ENCODE measurements at regions not wholly inside any gene's neighbourhood (a gene's known extent, or its start where the extent isn't known, plus 50 kb on each side); places are given as distances from the start of the nearest gene placed in this dataset.

GRCh38 chr6:51098791-51099190 lies 280.1 kb downstream of the TFAP2B start (continued):
- TF ChIP-seq ZBTB11 (CRISPR knock-in tag; IDR thresholded peaks at IDR 0.05) (no peak), HDAC2 (IDR thresholded peaks at IDR 0.05) (no peak), STAT1 (conservative IDR thresholded peaks at IDR 0.05) (no peak), ZNF274 (IDR thresholded peaks at IDR 0.05; ENCODE audit: insufficient read depth, insufficient read length) (no peak), CREM (IDR thresholded peaks at IDR 0.05; ENCODE audit: low read depth) (no peak), SREBF2 (IDR thresholded peaks at IDR 0.05; ENCODE audit: low read length) (no peak)

DNA sequence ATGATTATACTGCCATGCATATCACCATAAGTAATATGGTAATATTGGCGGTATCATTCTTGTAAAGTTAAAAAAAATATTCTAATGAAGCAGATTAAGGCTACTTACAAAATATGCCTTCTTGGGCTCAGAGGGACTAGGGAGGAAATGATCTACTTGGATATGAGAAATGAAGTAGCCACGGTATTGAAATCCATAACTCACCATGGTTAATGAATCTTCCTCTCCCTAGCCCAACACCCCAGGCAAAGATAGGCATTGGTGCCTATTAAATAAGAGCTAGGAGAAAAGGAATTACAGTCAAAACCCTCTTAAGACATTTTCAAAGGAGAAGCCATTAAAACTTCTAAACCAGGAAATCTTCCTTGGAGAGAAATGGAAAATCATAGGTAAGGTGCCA lies 280.5 kb downstream of the TFAP2B start:
- intact Hi-C loops (cut with micrococcal nuclease; ENCODE audit: unreplicated experiment) = no loop called here
- H2AFZ ChIP-seq (ENCODE audit: control insufficient read depth, low read depth, low read length) = no peak overlapping the region
- H3K9ac ChIP-seq (ENCODE audit: control insufficient read depth, insufficient read depth, low read length) = no peak overlapping the region
- RAD21 ChIA-PET (ENCODE audit: unreplicated experiment) = no interaction called here
- in situ Hi-C loops (cut with MboI) = no loop called here
- no peak for FAIRE-seq
- no peaks in the 10 kb centered on the region for H3K9me3 ChIP-seq (replicated peaks; ENCODE audit: control insufficient read depth, insufficient read depth, low read length)
- no peaks in the 10 kb centered on the region for H3K36me3 ChIP-seq (ENCODE audit: control insufficient read depth in 2 of 2, insufficient read depth in 2 of 2, low read length in 1 of 2)
- POLR2A ChIA-PET = no interaction called here
- H3K4me3 ChIP-seq = no peak overlapping the region
- TF ChIP-seq NFXL1 (IDR thresholded peaks at IDR 0.05; ENCODE audit: borderline replicate concordance) (no peak), ZSCAN29 (IDR thresholded peaks at IDR 0.05) (no peak), SUZ12 (IDR thresholded peaks at IDR 0.05; ENCODE audit: unreplicated experiment) (no peak), YBX1 (IDR thresholded peaks at IDR 0.05) (no peak), BCL3 (IDR thresholded peaks at IDR 0.05; ENCODE audit: borderline replicate concordance, insufficient read depth, low read depth, low read length, poor library complexity, severe bottlenecking) (no peak), SUPT20H (IDR thresholded peaks at IDR 0.05; ENCODE audit: borderline replicate concordance, control insufficient read depth, low read depth, low read length) (no peak), NFYA (IDR thresholded peaks at IDR 0.05; ENCODE audit: borderline replicate concordance, low read depth, low read length) (no peak), RUNX3 (IDR thresholded peaks at IDR 0.05; ENCODE audit: low read length) (no peak), RAD51 (IDR thresholded peaks at IDR 0.05) (no peak)
- no peak overlapping the region for H3K4me2 ChIP-seq (ENCODE audit: control insufficient read depth, insufficient read depth)
- H3K79me2 ChIP-seq (ENCODE audit: control insufficient read depth, insufficient read depth, low read length) = no peaks in the 10 kb centered on the region
- SMC1A ChIA-PET (ENCODE audit: uncharacterized antibody, unreplicated experiment) = no interaction called here
- no TSS peak for BruUV-seq (replicated peaks)
- no peaks in the 10 kb centered on the region for H3K4me1 ChIP-seq (ENCODE audit: control insufficient read depth, insufficient read depth, low read length)
- WGBS (ENCODE audit: insufficient coverage, insufficient replicate concordance, low lambda C conversion rate, missing lambda C conversion rate) = 30% methylated on average over 2 of the region's 2 CpGs
- CTCF ChIA-PET = interaction anchor here (1.1 kb wide), 1 partner anchor 13 kb away, joined by 4 read pairs; no protein-coding TSS in a partner anchor
- H3K27ac ChIP-seq (ENCODE audit: control insufficient read depth, insufficient read depth) = no peak overlapping the region
- no peaks in the 10 kb centered on the region for H4K20me1 ChIP-seq (ENCODE audit: control insufficient read depth, insufficient read depth)
- no peak for ATAC-seq
- H3K27me3 ChIP-seq (replicated peaks in 1 of 2; ENCODE audit: control insufficient read depth in 2 of 2, insufficient read depth in 2 of 2, low read length in 1 of 2) = no peaks in the 10 kb centered on the region
- DNase-seq (ENCODE audit: low read depth, low spot score) = no peak

All from GM12878 (cell line).